ENCODE measurements at regions not wholly inside any gene's neighbourhood (a gene's known extent, or its start where the extent isn't known, plus 50 kb on each side); places are given as distances from the start of the nearest gene placed in this dataset.
"Not testable (repeated sequence)": the region's sequence is repeated elsewhere in the genome, so short reads cannot be mapped to it uniquely, and the experiment has no call there.

DNA sequence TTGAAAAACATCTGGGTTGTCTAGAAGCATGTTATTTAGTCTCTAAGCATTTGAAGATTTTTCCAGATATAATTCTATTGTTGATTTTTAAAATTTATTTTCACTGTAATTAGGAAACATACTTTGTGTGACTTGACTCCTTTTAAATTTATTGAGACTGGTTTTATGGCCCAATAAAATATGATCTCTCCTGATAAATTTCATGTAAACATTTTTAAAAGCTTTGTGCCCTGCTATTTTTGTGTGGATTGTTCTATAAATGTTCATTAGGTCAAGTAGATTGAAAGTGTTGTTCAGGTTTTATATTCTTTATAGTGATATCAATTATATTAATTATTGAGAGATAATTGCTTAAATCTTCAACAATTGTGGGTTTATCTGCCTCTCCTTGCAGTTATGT, 105.4 kb downstream of the RFX6 start:
- no peak for DNase-seq (ENCODE audit: extremely low read depth in 1 of 11, low read depth in 9 of 11, low spot score in 4 of 11)

DNA sequence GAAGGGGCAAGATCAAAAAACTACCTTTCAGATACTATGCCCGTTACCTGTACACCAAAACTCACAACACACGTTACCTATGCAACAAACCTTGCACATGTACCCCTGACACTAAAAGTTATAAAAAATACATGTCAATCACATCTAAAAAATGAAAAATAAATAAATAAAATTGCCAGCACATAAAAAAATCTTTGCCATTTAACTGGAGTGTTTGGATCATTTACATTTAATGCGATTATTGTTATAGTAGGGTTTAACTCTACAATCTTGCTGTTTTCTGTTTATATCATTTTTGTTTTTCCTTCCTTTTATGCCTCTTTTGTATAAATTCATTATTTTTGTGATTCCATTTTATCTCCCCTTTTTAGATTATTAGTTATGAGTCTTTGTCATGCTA, 106.3 kb downstream of the RFX6 start:
- DNase-seq (ENCODE audit: extremely low read depth in 1 of 11, low read depth in 9 of 11, low spot score in 4 of 11) = no peak

DNA sequence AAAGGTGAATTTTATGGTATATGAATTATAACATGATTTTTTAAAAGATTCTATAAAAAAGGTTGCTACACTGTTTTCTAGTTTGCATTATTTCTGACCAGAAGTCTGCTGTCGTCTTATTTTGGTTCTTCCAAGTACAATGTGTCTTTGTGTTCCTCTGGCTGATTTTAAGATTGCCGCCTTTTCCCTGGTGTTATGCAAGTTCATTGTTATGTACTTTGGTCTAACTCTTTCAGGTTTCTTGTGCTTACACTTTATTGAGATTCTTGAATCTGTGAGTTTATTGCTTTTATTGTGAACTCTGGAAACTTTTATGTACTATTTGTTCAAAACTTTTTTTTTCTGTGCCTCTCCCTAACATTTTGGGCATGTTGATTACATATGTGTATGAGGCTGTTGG, 109.8 kb downstream of the RFX6 start:
- no peak for DNase-seq (ENCODE audit: extremely low read depth in 1 of 11, low read depth in 9 of 11, low spot score in 4 of 11)

DNA sequence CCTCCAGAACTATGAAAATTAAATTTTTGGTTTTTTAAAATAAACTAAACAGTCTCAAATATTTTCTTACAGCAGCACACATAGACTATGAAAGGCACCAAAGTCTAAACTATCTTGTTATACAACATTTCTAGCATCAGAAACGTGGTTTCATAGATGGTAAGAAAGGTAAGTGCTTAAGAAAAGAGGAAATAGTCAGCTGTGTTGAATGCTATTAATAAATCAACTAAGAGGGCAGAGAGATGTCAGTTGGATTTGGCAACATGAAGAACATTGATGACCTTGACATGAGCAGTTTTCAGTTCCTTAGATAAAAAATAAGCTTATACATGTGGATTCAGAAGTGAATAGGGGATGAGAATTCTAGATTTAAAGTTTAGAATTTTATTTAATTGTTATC, 113.6 kb downstream of the RFX6 start:
- no peak for DNase-seq (ENCODE audit: extremely low read depth in 1 of 11, low read depth in 9 of 11, low spot score in 4 of 11)

DNA sequence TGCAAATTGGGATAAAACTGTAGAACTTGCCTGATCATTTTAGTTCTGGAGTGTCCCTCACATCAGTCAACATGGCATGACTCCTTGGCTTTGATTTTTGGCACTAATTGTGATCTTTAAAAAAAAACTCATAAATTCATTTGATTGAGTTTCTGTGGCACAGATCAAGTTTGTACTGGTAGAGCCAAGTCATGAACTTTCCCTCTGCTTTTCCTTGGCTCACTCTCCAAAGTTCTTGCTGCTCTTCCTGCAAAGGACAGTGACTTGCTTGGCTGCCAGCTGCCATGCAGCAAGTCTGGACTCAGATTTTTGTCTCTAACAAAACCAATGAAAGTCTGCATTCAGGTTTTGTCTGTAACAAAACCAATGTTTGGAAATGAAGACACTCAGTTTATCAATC, 115.5 kb downstream of the RFX6 start:
- no peak for DNase-seq (ENCODE audit: extremely low read depth in 1 of 11, low read depth in 9 of 11, low spot score in 4 of 11)

DNA sequence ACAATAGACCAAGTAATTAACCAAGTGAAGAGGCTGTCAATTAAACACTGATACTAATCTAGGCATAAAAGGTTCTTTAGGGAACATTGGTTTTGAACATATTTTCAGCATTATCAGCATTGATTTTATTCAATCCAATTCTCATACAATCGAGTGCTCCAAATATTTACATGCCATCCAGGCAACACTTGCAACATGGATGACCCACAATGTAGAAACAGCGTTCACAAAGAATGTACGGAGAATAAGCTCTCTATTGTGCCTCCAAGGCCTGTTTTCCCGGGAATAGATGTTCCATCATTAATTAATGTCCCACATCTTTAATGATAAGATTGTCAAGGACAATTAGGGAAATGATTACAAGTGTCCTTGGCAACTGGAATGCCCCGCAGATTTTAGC, 117.4 kb downstream of the RFX6 start:
- DNase-seq (ENCODE audit: extremely low read depth in 1 of 11, low read depth in 9 of 11, low spot score in 4 of 11) = no peak

DNA sequence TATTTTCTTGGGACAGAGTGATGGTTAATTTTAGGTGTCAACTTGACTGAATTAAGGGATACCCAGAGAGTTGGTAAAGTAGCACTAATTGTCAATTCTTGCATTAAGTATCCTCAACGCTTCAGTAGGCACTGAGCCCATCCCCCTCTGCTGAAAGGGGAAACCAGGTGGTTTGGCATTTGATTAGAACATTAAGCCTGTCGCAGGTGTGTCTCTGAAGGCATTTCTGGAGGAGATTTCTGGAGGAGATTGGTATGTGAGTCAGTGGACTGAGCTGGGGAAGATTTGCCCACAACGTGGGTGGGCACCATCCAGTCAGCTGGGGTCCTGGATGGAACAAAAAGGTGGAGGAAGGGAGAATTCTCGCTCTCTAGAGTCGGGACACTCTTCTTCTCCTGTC, 119.8 kb downstream of the RFX6 start:
- DNase-seq (ENCODE audit: extremely low read depth in 1 of 11, low read depth in 9 of 11, low spot score in 4 of 11) = no peak

DNA sequence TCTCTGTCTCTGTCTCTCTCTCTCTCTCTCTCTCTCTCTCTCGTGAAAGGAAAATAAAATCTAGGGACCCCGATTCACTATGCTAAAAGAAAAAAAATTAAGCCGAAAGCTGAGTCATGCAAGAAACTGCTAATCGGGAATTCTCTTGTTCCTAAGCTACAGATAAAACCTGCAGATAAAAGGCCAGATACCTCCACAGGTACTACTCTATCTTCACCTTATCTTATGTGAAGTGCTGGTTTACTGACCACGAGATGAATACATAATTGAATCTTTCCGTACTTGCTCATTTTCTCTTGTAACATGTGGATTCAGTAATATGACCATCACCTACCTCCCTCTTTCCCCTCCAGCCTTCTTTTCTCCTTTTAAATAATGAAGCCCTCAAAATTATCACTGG, 120.5 kb downstream of the RFX6 start:
- no peak for DNase-seq (ENCODE audit: extremely low read depth in 1 of 11, low read depth in 9 of 11, low spot score in 4 of 11)

DNA sequence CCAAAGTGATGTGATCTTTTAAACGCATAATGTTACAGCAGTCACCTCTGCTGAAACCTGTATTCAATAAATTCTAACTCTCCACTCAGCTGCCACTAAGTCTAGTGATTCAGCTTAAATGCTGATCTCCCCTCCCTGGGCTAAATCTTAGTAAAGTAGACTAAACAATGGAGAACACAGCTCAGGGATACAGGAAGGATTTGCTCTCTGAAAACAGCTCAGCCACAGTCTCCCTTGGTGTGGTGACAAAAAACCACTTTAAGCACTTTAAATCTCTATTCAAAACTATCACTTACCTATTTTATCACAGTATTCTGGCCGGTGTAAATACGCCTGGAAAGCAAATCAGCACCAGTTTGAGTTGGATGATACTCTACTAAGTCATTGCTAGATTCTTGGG, 130.6 kb downstream of the RFX6 start:
- DNase-seq (ENCODE audit: extremely low read depth in 1 of 11, low read depth in 9 of 11, low spot score in 4 of 11) = no peak

DNA sequence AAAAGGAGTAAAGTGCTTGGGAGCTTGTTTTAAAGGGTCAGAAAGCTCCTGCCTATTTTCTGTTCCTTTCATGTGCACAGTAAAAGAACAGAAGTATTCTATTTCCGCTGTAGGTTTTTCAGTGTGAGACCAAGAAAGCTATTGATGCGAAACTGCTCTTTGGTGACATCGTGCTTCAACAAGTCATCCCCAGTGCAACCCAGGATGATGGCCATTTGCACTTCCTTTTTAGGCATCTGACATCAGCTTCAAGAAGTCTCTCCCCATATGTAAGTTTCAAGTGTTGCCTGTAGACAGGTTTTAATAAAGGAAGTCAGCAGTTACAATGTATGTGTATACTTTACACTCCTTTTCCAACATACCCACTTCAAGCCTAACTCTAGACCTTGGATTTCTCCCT, 131.6 kb downstream of the RFX6 start:
- DNase-seq (ENCODE audit: extremely low read depth in 1 of 11, low read depth in 9 of 11, low spot score in 4 of 11) = no peak

DNA sequence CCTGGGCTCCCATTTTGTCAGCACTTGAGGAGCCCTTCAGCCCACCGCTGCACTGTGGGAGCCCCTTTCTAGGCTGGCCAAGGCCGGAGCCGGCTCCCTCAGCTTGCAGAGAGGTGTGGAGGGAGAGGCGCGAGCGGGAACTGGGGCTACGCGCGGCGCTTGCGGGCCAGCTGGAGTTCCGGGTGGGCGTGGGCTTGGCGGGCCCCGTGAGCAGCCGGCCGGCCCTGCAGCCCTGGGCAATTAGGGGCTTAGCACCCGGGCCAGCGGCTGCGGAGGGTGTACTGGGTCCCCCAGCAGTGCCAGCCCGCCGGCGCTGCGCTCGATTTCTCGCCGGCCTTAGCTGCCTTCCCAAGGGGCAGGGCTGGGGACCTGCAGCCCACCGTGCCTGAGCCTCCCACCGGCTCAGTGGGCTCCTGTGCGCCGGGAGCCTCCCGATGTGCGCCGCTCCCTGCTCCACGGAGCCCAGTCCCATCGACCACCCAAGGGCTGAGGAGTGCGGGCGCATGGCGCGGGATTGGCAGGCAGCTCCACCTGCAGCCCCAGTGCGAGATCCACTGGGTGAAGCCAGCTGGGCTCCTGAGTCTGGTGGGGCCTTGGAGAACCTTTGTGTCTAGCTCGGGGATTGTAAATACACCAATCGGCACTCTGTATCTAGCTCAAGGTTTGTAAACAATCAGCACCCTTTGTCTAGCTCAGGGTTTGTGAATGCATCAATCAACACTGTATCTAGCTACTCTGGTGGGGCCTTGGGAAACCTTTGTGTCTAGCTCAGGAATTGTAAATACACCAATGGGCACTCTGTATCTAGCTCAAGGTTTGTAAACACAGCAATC, 137.8 kb downstream of the RFX6 start:
- DNase-seq (ENCODE audit: extremely low read depth in 1 of 11, low read depth in 9 of 11, low spot score in 4 of 11) = not testable (repeated sequence)

DNA sequence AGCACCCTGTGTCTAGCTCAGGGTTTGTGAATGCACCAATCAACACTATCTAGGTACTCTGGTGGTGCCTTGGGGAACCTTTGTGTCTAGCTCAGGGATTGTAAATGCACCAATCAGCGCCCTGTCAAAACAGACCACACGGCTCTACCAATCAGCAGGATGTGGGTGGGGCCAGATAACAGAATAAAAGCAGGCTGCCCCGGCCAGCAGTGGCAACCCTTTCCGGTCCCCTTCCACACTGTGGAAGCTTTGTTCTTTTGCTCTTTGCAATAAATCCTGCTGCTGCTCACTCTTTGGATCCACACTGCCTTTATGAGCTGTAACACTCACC, 138.4 kb downstream of the RFX6 start:
- DNase-seq (ENCODE audit: extremely low read depth in 1 of 11, low read depth in 9 of 11, low spot score in 4 of 11) = not testable (repeated sequence)

DNA sequence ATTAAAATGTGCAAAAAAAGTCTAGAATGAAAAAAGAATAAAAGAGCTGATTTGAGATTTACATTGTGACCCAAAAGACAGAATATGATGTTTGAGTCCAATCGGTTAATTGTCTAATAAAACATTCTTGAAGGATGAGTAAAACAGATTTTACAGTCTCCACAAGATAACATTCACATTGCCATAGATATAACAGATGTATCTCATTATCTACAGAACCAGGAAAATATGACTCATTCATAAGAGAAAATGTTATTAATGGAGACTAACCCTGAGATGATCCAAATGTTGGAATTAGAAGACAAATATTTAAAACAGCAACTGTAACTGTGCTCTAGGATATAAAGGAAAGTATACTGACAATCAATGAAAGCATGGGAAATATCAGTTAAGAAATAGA, 141.7 kb downstream of the RFX6 start:
- no peak for DNase-seq (ENCODE audit: extremely low read depth in 1 of 11, low read depth in 9 of 11, low spot score in 4 of 11)

DNA sequence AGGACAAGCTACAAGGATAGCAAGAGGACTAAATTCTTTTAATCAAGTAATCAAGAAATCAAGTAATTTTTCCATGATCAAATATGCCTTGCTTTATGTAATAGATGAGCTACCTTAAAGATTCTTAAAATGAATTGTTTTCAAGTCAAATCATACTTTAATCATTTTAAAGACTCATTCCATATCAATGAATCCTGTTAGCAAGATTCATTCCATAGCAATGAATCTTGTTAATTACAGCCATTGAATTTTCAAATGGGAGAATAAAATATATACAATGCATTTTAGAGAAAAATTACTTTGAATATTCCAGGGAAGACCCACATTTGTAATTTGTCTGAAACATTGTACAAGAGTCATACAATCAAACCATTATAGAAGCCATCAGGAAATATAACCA, 145.7 kb downstream of the RFX6 start:
- no peak for DNase-seq (ENCODE audit: extremely low read depth in 1 of 11, low read depth in 9 of 11, low spot score in 4 of 11)

DNA sequence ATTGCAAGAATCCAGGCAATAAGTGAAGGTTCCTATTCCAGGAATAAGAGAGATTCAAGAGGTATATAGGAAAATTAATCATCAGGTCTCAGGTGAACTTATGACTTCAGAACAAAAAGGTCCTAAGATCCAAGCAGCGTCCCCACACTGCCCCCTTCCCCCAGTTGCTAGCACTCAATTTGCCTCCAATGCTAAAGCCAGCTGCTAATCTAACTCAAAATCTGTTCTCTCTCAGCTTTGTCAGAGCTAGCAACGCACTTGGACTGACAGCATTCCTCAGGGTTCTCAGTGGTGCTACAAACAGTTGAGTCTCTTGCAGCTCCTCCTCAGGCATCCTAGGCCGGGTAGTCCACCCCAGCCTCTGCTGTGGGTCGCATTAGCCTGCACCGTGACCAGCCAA, 148.3 kb downstream of the RFX6 start:
- no peak for DNase-seq (ENCODE audit: extremely low read depth in 1 of 11, low read depth in 9 of 11, low spot score in 4 of 11)

DNA sequence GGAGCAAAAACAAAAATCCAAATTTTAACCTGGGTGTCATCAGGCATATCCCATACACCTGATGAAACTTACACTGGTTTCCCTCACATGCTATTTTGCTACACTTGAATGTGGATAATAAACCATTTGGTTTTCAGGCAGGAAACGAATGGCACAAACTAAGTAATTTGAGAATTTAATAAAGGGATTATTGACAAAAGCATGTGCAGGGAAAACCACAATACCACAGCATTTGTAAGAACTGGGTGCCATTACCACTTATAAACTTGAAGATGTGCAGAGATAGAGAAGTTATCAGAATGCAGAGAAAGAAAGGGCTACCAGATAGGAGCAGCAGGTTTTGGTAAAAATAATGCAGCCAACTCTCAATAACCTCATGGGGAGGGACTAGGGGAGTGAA, 151.2 kb downstream of the RFX6 start:
- DNase-seq (ENCODE audit: extremely low read depth in 1 of 11, low read depth in 9 of 11, low spot score in 4 of 11) = no peak

DNA sequence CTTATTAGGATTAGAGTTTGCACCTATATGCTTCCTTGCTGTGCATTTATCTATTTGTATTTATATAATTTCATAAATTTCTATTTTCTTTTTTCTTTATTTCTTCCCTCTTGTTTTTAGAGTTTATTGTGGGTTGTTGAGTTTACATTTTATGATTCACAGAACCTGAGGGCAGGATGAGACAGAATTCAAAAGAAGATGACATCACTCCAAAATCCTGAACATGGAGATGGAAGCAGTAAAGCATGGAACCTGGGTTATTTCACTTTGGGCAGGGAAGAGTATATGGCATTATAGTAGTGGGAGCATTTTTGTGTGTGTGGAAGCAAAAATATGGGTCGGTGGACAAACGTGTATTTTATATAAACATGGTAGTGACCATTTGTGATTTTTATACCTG, 157.5 kb downstream of the RFX6 start:
- DNase-seq (ENCODE audit: extremely low read depth in 1 of 11, low read depth in 9 of 11, low spot score in 4 of 11) = no peak

DNA sequence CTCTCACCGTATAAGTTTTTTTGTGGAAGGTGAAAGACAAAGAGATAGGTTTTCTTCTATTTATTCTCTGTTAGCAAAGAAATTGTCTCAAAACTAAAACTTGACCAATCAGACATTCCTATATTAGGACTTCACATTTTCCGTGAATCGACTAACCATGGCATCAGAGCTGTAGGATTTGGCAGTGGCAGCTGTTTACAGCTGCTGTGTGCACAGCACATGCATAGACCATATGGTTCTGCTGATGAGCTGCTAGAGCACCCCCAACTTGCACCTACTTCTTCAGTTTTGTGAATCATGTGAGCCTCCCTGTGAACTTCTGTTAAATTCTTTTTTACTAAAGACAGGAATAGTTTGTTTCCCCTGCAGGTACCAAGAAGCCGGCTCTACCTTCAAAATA, 157.9 kb downstream of the RFX6 start:
- DNase-seq (ENCODE audit: extremely low read depth in 1 of 11, low read depth in 9 of 11, low spot score in 4 of 11) = no peak

DNA sequence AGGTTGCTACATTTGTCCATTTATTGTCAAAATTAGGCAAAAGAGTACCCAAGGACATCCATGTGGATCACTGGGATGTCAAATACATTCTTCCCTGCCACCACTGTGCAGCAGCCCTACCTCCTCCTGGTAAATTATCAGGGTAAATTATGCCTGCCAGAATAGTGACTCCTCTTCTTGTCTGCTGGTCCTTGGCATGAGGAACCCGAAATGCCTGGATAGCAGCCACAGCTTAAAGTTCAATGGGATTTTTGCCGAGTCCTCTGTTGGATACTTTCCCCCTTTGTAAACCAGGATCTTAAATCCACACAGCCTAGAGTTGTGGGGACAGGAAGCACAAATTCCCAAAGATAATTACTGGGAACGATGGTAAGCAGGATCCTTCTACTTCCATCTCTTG, 173.3 kb downstream of the RFX6 start:
- DNase-seq (ENCODE audit: extremely low read depth in 1 of 11, low read depth in 9 of 11, low spot score in 4 of 11) = no peak

DNA sequence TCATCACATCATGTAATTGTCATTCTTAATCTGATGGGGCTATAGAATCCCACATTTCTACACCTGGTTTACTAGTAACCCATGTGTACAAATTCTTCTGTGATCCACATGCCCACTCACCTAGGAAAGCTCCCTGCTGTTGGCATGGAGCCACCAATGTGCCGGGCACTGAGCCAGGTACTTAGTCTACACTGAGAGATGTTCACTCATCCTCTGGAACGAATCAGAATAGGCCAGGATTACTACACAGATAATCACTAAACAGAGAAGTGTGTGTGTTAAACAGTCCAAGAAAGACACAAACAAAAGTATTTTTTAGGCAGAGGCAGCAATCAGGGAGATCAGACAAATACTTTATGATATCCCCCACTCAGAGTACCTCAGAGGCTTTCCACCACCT, 193.2 kb upstream of the VGLL2 start:
- no peak for DNase-seq (ENCODE audit: extremely low read depth in 1 of 11, low read depth in 9 of 11, low spot score in 4 of 11)

DNA sequence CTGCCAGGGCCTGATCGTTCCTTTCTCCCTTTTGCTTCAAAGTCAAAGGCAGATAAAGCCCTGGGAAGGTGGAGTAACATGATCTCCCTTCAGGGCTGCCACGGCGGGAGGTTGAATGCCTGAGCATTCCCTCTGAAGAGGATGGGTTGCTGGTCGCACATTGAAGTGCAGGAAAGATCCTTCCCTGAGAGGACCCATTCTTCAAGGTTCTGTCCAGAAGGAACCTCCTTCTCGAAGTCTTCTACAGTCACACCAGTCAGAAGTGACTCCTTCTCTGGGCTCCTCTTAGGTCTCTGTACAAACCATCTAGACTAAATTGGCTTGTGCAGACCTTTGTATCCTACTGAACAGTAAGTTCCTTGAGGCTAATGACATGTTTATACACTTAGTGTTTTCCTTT, 192.6 kb upstream of the VGLL2 start:
- no peak for DNase-seq (ENCODE audit: extremely low read depth in 1 of 11, low read depth in 9 of 11, low spot score in 4 of 11)

DNA sequence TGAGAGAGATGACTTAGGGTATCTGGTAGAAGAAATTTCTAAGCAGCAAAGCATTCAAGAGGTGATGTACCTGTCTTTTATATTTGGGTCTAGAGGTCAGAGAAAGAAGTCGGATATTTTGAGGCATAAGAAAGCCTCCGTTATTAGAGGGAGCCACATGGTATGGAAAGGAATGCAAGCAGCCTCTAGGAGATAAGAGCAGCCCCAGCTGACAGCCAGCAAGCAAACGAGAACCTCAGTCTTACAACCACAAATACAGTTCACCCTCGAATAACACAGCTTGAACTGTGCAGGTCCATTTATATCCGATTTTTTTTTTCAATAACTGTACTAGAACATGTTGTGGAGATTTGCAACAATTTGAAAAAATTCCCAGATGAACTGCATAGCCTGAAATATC, 190.7 kb upstream of the VGLL2 start:
- no peak for DNase-seq (ENCODE audit: extremely low read depth in 1 of 11, low read depth in 9 of 11, low spot score in 4 of 11)

All from renal cortex interstitium (tissue), 11 donors.